CD4-positive, CD25-positive, alpha-beta regulatory T cell (primary cell): ENCODE measurements at regions not wholly inside any gene's neighbourhood (a gene's known extent, or its start where the extent isn't known, plus 50 kb on each side); places are given as distances from the start of the nearest gene placed in this dataset.

Source experiments
- ATAC-seq, 2 donors: fragments of 150-1000 bp; cut with Tn5 transposase; one replicate each; pipeline ENCODE4 v1.10.0; 2021; ENCODE audit warnings: low read depth in 2 of 2, moderate number of reproducible peaks in 2 of 2, moderate library complexity in 1 of 2
- DNase-seq, 3 donors: peaks; one replicate each; pipeline versions ENCODE4 v3.0.0 to v3.0.0-alpha.2; 2012 to 2022; ENCODE audit warnings: mixed read lengths in 1 of 3
- H3K27ac ChIP-seq: one replicate; pipeline ENCODE4 v1.7.0; 2013; ENCODE audit warnings: mild to moderate bottlenecking, low read length; ENCODE audit not compliant: insufficient read depth, poor library complexity, severe bottlenecking
- H3K27me3 ChIP-seq: one replicate; pipeline ENCODE4 v1.7.0; 2013; ENCODE audit warnings: low read length; ENCODE audit not compliant: control insufficient read depth, insufficient read depth
- H3K36me3 ChIP-seq: one replicate; pipeline ENCODE4 v1.7.0; 2013; ENCODE audit warnings: mild to moderate bottlenecking, low read length, moderate library complexity; ENCODE audit not compliant: control insufficient read depth, insufficient read depth
- H3K4me1 ChIP-seq: 2 replicates; pipeline ENCODE4 v1.7.0; 2013; ENCODE audit warnings: mild to moderate bottlenecking, low read length; ENCODE audit not compliant: insufficient read depth, control insufficient read depth, poor library complexity, severe bottlenecking
- H3K4me3 ChIP-seq: one replicate; pipeline ENCODE4 v1.7.0; 2013; ENCODE audit warnings: low read depth, mild to moderate bottlenecking, low read length, moderate library complexity
- H3K9me3 ChIP-seq, 2 experiments: 1 replicate in 1 of 2; 2 replicates in 1 of 2; pipeline ENCODE4 v1.7.0; 2013; ENCODE audit warnings: low read length in 2 of 2, mild to moderate bottlenecking in 1 of 2, moderate library complexity in 1 of 2; ENCODE audit not compliant: control insufficient read depth in 2 of 2
- H3K27ac Mint-ChIP-seq, 3 donors: one replicate each; pipeline ENCODE4 v1.8.0; 2020 to 2022; ENCODE audit warnings: mild to moderate bottlenecking in 3 of 3, mixed read lengths in 3 of 3, moderate library complexity in 2 of 3
- H3K27me3 Mint-ChIP-seq: one replicate; pipeline ENCODE4 v1.8.0; 2022; ENCODE audit warnings: mild to moderate bottlenecking, mixed read lengths
- H3K36me3 Mint-ChIP-seq: one replicate; pipeline ENCODE4 v1.8.0; 2020; ENCODE audit warnings: mixed read lengths
- H3K4me1 Mint-ChIP-seq, 4 donors: one replicate each; pipeline ENCODE4 v1.8.0; 2020 to 2022; ENCODE audit warnings: mixed read lengths in 4 of 4, mild to moderate bottlenecking in 1 of 4
- H3K4me3 Mint-ChIP-seq, 4 donors: one replicate each; pipeline ENCODE4 v1.8.0; 2020 to 2022; ENCODE audit warnings: mild to moderate bottlenecking in 4 of 4, mixed read lengths in 4 of 4, moderate library complexity in 3 of 4
- H3K9me3 Mint-ChIP-seq, 7 donors: one replicate each; pipeline ENCODE4 v1.8.0; 2020 to 2022; ENCODE audit warnings: mixed read lengths in 7 of 7, mild to moderate bottlenecking in 3 of 7, moderate library complexity in 2 of 7

- peaks cover 24% of the 10 kb centered on the region for H3K4me1 ChIP-seq
- no peaks in the 10 kb centered on the region for H3K9me3 ChIP-seq
- Mint-ChIP-seq H3K27me3 (no peaks in the 10 kb centered on the region), H3K9me3 (no peaks in the 10 kb centered on the region), H3K4me3 (peak overlapping the region in 3 of 4 donors; percentile 21 to 37 (median 29)), H3K27ac (peak overlapping the region; percentile 21 to 92 (median 33)), H3K36me3 (peaks cover 3% of the 10 kb centered on the region), H3K4me1 (peaks cover 14 to 47% (median 27%) of the 10 kb centered on the region in 4 donors)
- ATAC-seq (no peak), DNase-seq (peak in 1 of 3 donors; percentile 60)
- H3K27me3 ChIP-seq: no peaks in the 10 kb centered on the region
- H3K4me3 ChIP-seq: peak overlapping the region; percentile 19
- H3K36me3 ChIP-seq: no peaks in the 10 kb centered on the region
- H3K27ac ChIP-seq: no peak overlapping the region
Observed at GRCh38 chr1:229059671-229060539, 211.0 kb upstream of the RAB4A start.

DNA sequence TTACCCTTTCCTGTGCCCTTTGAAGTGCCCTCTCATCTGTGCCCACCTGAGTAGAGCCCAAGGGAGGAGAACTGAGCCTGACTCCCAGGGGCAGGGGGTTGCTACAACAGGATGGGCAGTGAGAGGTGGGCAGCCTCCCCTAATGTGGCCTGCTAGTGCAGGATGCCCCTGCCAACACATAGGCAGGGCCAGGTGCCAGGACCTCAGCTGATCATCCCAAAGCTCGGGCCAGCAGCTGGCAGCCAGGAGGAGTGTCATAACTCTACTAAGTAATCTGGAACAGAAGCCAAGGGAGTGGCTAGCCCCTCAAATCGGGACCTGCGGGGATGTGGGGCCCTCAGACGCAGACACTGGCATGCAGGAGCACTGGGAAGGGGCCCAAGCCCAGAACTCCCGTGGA lies 208.8 kb upstream of the RAB4A start:
- peaks cover 14 to 36% (median 27%) of the 10 kb centered on the region in 4 donors for H3K4me1 Mint-ChIP-seq
- Histone ChIP-seq H3K4me3 (no peak overlapping the region), H3K27me3 (no peaks in the 10 kb centered on the region), H3K9me3 (no peaks in the 10 kb centered on the region), H3K4me1 (peaks cover 23% of the 10 kb centered on the region), H3K36me3 (no peaks in the 10 kb centered on the region), H3K27ac (no peak overlapping the region)
- peaks cover 3% of the 10 kb centered on the region for H3K36me3 Mint-ChIP-seq
- no peak overlapping the region for H3K4me3 Mint-ChIP-seq
- peak overlapping the region in 2 of 3 donors; percentile 51 to 84 for H3K27ac Mint-ChIP-seq
- H3K9me3 Mint-ChIP-seq: peaks cover 0 to 2% (median 0%) of the 10 kb centered on the region in 7 donors
- H3K27me3 Mint-ChIP-seq: no peaks in the 10 kb centered on the region
- DNase-seq (no peak), ATAC-seq (no peak)

DNA sequence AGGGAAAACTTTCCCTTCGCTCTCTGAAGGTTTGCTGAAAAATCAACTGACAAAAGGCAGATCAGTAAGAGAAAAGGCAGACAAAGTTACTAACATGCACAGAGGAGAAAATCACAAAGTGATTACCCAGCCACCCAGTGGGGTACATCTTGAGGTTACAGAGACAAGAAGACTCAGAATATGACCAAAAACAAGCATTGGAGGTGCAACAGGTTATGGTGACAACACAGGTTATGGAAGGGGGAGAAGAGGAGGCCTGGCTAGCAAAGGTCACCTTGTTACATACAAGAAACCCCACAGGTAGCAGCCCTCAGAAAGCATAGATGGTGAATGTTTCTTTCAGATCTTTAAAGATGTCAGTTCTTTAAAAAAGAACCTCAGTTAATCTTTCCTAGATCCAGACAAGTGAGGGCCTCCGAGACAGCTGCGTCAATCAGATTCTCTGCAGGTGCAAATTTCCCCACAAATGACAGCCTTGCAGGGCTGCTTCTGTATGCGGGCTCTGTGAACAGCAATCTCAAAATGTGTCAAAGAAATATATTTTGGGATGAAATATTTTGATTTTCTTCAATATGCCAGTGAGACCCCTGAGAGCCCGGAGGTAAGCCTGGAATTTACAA lies 207.6 kb upstream of the RAB4A start:
- H3K36me3 Mint-ChIP-seq: peaks cover 3% of the 10 kb centered on the region
- no peak overlapping the region for H3K4me3 ChIP-seq
- peaks cover 3% of the 10 kb centered on the region for H3K27me3 Mint-ChIP-seq
- no peaks in the 10 kb centered on the region for H3K9me3 ChIP-seq
- H3K9me3 Mint-ChIP-seq: peaks cover 0 to 2% (median 0%) of the 10 kb centered on the region in 7 donors
- DNase-seq: no peak
- H3K27ac ChIP-seq: no peak overlapping the region
- H3K36me3 ChIP-seq: no peaks in the 10 kb centered on the region
- peak overlapping the region in 1 of 3 donors; percentile 65 for H3K27ac Mint-ChIP-seq
- peaks cover 14 to 34% (median 20%) of the 10 kb centered on the region in 4 donors for H3K4me1 Mint-ChIP-seq
- no peaks in the 10 kb centered on the region for H3K27me3 ChIP-seq
- H3K4me1 ChIP-seq: peaks cover 12% of the 10 kb centered on the region
- H3K4me3 Mint-ChIP-seq: no peak overlapping the region
- no peak for ATAC-seq

- peaks cover 4% of the 10 kb centered on the region for H3K4me1 ChIP-seq
- no peak overlapping the region for H3K4me3 ChIP-seq
- no peaks in the 10 kb centered on the region for H3K27me3 ChIP-seq
- no peak overlapping the region for H3K27ac ChIP-seq
- Mint-ChIP-seq H3K27ac (no peak overlapping the region), H3K9me3 (peaks cover 0 to 2% (median 0%) of the 10 kb centered on the region in 7 donors), H3K36me3 (peaks cover 3% of the 10 kb centered on the region), H3K4me3 (no peak overlapping the region), H3K27me3 (peaks cover 16% of the 10 kb centered on the region), H3K4me1 (peaks cover 6 to 26% (median 15%) of the 10 kb centered on the region in 4 donors)
- H3K36me3 ChIP-seq: no peaks in the 10 kb centered on the region
- DNase-seq (no peak), ATAC-seq (no peak)
- H3K9me3 ChIP-seq: no peaks in the 10 kb centered on the region
Observed at GRCh38 chr1:229064320-229065168, 206.4 kb upstream of the RAB4A start.

DNA sequence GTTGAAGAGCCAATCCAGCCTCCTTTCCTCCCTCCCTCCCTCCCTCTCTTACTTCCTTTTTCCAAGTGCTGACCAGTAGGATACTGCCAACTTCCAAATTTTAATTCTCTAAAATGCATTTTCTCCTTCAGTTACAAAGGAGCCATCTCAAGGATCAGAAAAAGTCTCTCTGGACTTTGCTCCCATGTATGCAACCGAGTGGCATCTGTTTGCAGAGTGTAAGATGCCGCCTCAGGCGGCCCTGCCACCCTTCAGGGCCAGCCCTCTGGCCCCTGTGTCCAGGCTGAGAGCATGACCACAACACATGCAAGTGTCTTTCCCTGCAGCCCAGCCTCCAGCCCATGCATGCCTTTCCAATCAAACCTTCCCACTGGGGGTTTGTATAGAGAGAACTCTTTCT lies 205.3 kb upstream of the RAB4A start:
- Mint-ChIP-seq H3K4me3 (no peak overlapping the region), H3K27me3 (peaks cover 16% of the 10 kb centered on the region), H3K36me3 (no peaks in the 10 kb centered on the region), H3K27ac (no peak overlapping the region), H3K9me3 (peaks cover 0 to 2% (median 0%) of the 10 kb centered on the region in 7 donors), H3K4me1 (peaks cover 0 to 17% (median 6%) of the 10 kb centered on the region in 4 donors)
- no peaks in the 10 kb centered on the region for H3K9me3 ChIP-seq
- no peaks in the 10 kb centered on the region for H3K4me1 ChIP-seq
- no peak overlapping the region for H3K4me3 ChIP-seq
- no peak overlapping the region for H3K27ac ChIP-seq
- no peaks in the 10 kb centered on the region for H3K36me3 ChIP-seq
- H3K27me3 ChIP-seq: no peaks in the 10 kb centered on the region
- DNase-seq: no peak
- ATAC-seq: no peak

DNA sequence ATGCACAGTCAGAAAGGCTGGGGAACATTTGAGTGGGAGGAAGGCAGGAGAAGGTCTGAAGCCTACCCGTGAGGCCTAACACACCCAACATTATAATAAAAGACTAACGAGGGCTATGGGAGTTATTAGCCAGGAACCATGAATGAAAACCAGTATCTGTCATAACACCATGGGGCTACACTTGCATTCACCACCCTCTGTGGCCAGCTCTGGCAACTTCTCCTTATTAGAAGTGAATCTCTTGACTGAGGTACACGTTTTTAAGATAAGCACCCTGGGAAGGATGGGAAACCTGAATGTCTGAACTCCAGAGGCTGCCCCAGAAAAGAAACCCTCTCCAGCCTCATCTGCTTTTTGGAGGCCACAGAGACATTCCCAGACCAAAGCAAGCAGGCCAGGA lies 204.3 kb upstream of the RAB4A start:
- Mint-ChIP-seq H3K27me3 (peaks cover 16% of the 10 kb centered on the region), H3K27ac (no peak overlapping the region), H3K36me3 (no peaks in the 10 kb centered on the region), H3K9me3 (peaks cover 0 to 2% (median 0%) of the 10 kb centered on the region in 7 donors), H3K4me3 (no peak overlapping the region), H3K4me1 (peaks cover 0 to 17% (median 5%) of the 10 kb centered on the region in 4 donors)
- Histone ChIP-seq H3K27me3 (no peaks in the 10 kb centered on the region), H3K36me3 (no peaks in the 10 kb centered on the region), H3K4me1 (no peaks in the 10 kb centered on the region), H3K27ac (no peak overlapping the region), H3K9me3 (no peaks in the 10 kb centered on the region), H3K4me3 (no peak overlapping the region)
- ATAC-seq: no peak
- DNase-seq: no peak

GRCh38 chr1:229067546-229067945 lies 203.4 kb upstream of the RAB4A start:
- H3K4me3 ChIP-seq: no peak overlapping the region
- DNase-seq (no peak), ATAC-seq (no peak)
- no peaks in the 10 kb centered on the region for H3K9me3 ChIP-seq
- Mint-ChIP-seq H3K36me3 (no peaks in the 10 kb centered on the region), H3K27me3 (peaks cover 16% of the 10 kb centered on the region), H3K9me3 (peaks cover 0 to 2% (median 0%) of the 10 kb centered on the region in 7 donors), H3K27ac (no peak overlapping the region), H3K4me1 (peaks cover 0 to 17% (median 5%) of the 10 kb centered on the region in 4 donors), H3K4me3 (no peak overlapping the region)
- no peaks in the 10 kb centered on the region for H3K27me3 ChIP-seq
- H3K4me1 ChIP-seq: no peaks in the 10 kb centered on the region
- H3K36me3 ChIP-seq: no peaks in the 10 kb centered on the region
- no peak overlapping the region for H3K27ac ChIP-seq
